NB4 (cell line): ENCODE measurements at regions not wholly inside any gene's neighbourhood (a gene's known extent, or its start where the extent isn't known, plus 50 kb on each side); places are given as distances from the start of the nearest gene placed in this dataset.
"Not testable (repeated sequence)": the region's sequence is repeated elsewhere in the genome, so short reads cannot be mapped to it uniquely, and the experiment has no call there.

Experiments used
- CTCF ChIP-seq: IDR thresholded peaks from one replicate; pipeline ENCODE4 v1.5.1; 2012; ENCODE audit warnings: low read depth, low read length
- MAX ChIP-seq: IDR thresholded peaks from 2 replicates; pipeline ENCODE4 v1.6.1; 2011; ENCODE audit warnings: low read depth, low read length
- MYC ChIP-seq: IDR thresholded peaks from 2 replicates; pipeline ENCODE4 v1.6.1; 2011; ENCODE audit warnings: low read depth, low read length
- POLR2A ChIP-seq: IDR thresholded peaks from 2 replicates; pipeline ENCODE4 v1.6.1; 2011; ENCODE audit warnings: mild to moderate bottlenecking; ENCODE audit not compliant: insufficient read length; ENCODE audit errors: extremely low read depth

DNA sequence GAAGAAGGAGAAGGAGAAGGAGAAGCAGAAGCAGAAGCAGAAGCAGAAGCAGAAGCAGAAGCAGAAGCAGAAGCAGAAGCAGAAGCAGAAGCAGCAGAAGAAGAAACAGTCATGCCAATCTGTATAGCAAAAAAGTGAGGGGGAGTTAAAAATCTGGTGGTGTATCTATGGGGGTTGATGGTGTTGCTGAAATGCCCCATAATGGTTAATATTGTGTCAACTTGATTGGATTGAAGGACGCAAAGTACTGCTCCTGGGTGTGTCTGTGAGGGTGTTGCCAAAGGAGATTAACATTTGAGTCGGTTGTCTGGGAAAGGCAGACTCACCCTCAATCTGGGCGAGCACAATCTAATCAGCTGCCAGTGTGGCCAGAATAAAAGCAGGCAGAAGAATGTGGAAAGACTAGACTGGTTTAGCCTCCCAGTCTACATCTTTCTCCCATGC lies 120.3 kb downstream of the AKR1D1 start:
- not testable (repeated sequence) for TF ChIP-seq CTCF, POLR2A, MAX, MYC
